ENCODE measurements at regions not wholly inside any gene's neighbourhood (a gene's known extent, or its start where the extent isn't known, plus 50 kb on each side); places are given as distances from the start of the nearest gene placed in this dataset.
"Not testable (repeated sequence)": the region's sequence is repeated elsewhere in the genome, so short reads cannot be mapped to it uniquely, and the experiment has no call there.

- DNase-seq (ENCODE audit: low spot score), result not testable (repeated sequence)
Measured at GRCh38 chr12:9543341-9543740, 64.4 kb downstream of the KLRB1 start.

DNA sequence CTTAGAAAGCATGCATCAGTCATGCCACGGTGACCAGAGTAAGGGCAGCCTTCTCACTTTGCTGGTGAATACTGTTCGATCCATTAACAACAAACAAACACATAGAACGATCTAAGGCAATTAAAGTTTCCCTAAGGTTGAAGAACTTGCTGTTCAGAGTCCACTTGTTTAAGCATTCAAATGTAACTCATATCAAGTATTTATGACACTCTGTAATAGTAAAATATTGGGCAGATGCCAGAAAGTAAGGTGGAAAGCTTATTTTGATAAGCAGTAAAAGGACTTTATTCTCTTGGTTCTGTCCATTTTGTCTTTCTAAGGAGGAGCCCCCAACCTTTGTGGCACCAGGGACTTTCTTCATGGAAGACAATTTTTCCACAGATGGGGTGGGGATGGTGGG is 64.9 kb downstream of the KLRB1 start:
- DNase-seq (ENCODE audit: low spot score), result not testable (repeated sequence)

- DNase-seq (ENCODE audit: low spot score), result not testable (repeated sequence)
Measured at GRCh38 chr12:9515925-9516324, 91.8 kb downstream of the KLRB1 start.

- DNase-seq (ENCODE audit: low spot score), result not testable (repeated sequence)
Measured at GRCh38 chr12:9512695-9513094, 95.0 kb downstream of the KLRB1 start.

DNA sequence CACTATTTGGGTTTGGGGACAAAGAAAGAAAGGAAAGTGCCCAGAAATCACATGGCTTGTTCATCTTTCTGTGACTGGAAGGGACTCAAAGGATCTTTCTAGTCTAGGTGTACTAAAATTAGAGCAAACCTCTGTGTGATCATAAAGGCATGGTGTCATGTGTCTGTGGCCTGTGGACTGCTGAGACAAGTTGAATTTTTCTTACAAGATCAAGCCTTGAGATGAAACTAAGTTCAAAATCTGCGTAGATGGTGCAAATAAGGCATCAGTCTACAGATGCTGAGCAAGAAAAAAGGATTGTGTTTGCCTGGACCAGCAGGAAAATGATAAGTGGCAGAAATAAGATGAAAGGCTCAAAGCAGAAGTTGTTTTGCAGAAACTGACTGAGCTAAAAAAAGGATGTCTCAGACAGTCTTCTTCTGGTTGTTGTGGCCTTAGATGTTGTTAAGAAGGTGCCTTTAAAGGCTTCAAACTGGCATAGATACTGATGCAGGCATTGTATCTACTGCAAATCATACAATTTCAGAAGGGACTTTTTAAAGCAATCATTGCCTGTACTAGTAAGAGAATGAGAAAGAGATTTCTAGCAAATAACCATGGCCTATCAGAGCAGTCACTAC is 97.2 kb downstream of the KLRB1 start:
- not testable (repeated sequence) for DNase-seq (ENCODE audit: low spot score)

DNA sequence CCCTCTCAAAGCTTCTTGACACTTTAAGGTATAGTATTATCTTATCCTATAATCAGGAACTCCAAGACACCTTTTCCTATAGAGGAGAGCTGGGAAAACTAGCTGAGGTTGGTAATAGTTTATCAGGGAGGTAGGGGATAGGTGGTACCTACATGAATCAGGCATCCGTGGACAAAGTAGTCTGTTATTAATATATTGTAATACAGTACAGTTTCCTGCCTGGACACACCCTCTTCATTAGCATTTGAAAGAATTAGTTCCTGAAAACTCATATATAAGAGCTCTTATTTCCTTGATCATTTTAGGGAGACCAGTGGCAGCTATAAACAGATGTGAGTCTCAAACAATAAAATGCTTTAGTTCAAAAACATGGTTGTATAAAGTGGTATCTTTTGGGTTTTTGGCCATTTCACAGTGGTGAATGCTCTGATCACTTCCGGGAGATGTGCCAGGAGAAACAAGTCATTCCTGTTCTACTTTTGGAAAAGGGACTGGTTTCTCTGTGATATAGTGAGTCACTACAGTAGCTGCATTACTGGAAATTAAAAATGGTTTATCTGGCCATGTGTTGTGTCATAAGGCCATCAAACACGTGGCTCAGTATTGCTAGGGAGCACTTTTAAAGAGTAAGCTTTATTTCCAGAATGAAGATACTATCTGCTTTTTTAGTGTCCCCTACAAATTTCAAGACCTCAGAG is 98.1 kb downstream of the KLRB1 start:
- DNase-seq (ENCODE audit: low spot score), result no peak

DNA sequence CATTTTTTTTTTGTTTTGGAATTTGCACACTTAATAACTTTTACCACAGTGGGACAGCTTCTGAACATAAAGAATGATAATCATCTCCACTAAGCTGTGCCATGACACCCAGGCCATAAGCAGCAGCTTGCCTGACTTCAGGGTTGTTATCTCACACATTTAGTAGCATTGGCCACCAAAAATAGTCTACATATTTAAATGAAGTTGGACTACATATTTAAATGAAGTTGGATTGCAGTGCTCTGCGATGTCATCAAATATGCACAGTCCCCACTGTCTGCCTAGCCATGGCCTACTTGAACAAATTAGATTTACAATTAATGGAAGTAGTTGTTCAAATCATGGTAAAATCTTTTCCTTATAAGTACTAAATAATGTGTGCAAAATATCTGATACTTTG is 101.0 kb downstream of the KLRB1 start:
- no peak for DNase-seq (ENCODE audit: low spot score)

GRCh38 chr12:9503384-9503783 is 104.3 kb downstream of the KLRB1 start:
- DNase-seq (ENCODE audit: low spot score), result not testable (repeated sequence)

DNA sequence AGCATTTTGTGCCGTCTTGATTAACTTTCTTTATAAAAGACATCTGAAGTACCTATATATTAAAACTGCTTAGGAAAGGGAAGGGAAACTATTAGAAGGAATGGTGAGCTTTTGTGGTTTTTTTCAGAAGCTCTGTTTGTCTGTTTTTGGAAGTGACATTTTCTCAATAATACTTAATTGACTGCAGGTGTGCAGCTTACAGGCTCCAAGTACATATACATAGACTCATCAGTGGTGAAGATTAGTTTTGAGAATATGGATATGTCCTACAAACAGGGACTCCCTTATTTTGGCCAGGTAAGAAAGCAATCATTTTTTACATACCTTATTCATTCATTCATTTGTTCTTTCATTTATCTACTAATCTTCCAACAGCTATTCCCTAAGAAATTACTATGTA is 104.9 kb downstream of the KLRB1 start:
- not testable (repeated sequence) for DNase-seq (ENCODE audit: low spot score)

DNA sequence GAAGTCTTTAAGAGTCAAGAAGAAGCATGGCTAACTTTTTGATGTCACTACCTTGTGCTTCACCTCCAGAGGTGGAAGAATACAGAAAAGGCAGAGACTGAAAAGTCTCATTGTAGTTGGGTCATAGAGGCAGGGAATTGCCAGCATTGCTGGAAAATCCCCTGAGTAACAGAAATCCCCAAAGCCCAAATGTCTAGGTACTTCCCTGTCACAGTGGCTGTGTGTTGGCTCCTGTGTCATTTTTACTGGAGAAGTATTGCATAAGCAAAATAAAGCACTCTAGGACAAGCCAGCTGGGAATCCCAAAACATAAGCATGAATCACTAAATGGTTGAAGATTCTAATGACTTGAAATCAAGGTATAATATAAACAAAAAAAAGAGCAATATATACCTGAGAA is 114.4 kb downstream of the KLRB1 start:
- DNase-seq (ENCODE audit: low spot score), result not testable (repeated sequence)

- not testable (repeated sequence) for DNase-seq (ENCODE audit: low spot score)
Measured at GRCh38 chr12:9481289-9481688, 126.4 kb downstream of the KLRB1 start.

- peak; percentile 0 for DNase-seq (ENCODE audit: low spot score)
Measured at GRCh38 chr12:9474197-9474596, 133.5 kb downstream of the KLRB1 start.

DNA sequence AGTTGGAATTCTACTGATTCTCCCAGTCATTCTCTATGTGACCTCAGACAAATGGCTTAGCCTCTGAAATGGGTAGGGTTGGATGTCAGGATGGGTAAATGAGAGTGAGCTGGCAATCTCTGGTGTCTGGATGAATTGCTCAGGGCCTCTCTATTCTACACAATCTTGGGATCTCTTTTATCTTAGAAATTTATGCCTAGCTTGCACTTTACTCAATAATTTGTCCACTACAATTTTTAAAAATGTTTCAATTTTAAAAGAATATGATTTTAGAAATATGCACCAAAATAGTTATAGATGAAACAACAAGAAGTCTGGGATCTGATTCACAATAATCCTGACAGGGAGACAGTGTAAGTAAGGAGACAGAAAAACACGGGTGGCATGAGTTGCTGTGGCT is 134.1 kb downstream of the KLRB1 start:
- DNase-seq (ENCODE audit: low spot score), result peak; percentile 0

- peak; percentile 27 for DNase-seq (ENCODE audit: low spot score)
Measured at GRCh38 chr12:9471501-9471900, 136.2 kb downstream of the KLRB1 start.

- DNase-seq (ENCODE audit: low spot score), result peak; percentile 0
Measured at GRCh38 chr12:9470367-9470766, 137.3 kb downstream of the KLRB1 start.

- peak; percentile 0 for DNase-seq (ENCODE audit: low spot score)
Measured at GRCh38 chr12:9469956-9470355, 137.8 kb downstream of the KLRB1 start.

DNA sequence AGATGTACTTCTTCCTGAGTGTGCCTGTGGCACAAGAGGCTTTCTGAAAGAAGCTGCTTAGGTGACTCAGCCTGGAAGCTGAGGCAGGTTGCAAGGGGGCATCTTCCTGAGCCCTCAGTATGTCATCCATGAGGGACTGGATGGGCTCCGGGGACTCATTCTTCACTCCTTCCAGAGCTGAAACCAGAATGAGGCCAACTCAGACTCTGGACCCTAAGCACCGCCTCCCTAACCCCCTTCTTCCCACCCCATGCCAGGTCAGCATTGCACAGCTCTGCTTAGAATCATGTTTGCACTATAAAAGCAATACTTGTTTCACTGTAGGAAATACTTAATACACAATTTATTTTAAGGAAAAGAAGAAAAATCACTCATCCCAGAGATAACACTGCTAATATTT is 138.3 kb downstream of the KLRB1 start:
- peak; percentile 0 for DNase-seq (ENCODE audit: low spot score)

GRCh38 chr12:9468998-9469397 is 138.7 kb downstream of the KLRB1 start:
- peak; percentile 9 for DNase-seq (ENCODE audit: low spot score)

GRCh38 chr12:9468144-9468543 is 139.6 kb downstream of the KLRB1 start:
- peak; percentile 1 for DNase-seq (ENCODE audit: low spot score)

- peak; percentile 13 for DNase-seq (ENCODE audit: low spot score)
Measured at GRCh38 chr12:9464408-9464807, 143.3 kb downstream of the KLRB1 start.

DNA sequence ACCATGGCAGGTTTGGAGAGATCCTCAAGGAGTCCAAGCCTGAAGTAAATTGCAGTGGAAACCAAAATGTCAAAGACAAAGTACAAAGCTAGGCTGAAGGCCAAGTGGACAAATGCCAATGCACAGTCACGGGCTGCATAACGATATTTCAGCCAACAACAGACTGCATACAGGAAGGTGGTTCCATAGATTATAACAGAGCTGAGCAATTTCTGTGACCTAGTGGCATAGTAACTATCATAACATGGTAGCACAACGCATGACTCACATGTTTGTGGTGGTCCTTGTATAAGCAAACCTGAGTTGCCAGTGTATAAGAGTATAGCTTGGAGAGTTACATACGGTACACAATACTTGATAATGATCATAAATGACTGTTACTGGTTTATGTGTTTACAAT is 152.2 kb downstream of the KLRB1 start:
- DNase-seq (ENCODE audit: low spot score), result not testable (repeated sequence)

DNA sequence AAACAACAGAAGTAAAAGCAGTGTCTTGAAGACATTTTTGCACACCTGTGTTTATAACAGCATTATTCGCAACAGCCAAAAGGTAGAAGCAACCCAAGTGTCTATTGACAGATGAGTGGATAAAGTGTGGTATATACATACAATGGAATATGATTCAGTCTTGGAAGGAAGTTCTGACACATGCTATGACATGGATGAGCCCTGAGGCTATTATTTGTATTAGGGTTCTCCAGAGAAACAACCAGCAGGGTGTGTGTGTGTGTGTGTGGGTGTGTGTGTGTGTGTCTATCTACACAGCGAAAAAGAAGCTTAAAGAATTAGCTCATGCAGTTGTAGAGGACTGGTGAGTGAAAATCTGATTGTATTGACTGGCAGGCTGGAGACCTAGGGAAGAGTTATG is 153.7 kb downstream of the KLRB1 start:
- not testable (repeated sequence) for DNase-seq (ENCODE audit: low spot score)

- peak; percentile 34 for DNase-seq (ENCODE audit: low spot score)
Measured at GRCh38 chr12:9450127-9450567, 157.6 kb downstream of the KLRB1 start.

DNA sequence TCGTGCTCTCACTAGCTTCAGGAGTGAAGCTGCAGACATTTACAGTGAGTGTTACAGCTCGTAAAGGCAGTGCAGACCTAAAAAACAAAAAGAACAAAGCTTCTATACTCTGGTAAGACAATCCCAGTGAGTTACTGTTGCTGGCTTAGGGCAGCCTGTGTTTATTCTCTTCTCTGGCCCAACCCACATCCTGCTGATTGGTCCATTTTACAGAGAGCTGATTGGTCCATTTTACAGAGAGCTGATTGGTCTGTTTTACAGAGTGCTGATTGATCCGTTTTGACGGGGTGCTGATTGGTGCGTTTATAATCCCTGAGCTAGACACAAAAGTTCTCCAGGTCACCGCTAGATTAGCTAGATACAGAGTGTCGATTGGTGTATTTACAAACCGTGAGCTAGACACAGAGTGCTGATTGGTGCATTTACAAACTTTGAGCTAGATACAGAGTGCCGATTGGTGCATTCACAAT is 158.0 kb downstream of the KLRB1 start:
- DNase-seq (ENCODE audit: low spot score), result not testable (repeated sequence)

Data from kidney tubule cell (primary cell).